G401.6 (cell line): ENCODE measurements at regions not wholly inside any gene's neighbourhood (a gene's known extent, or its start where the extent isn't known, plus 50 kb on each side); places are given as distances from the start of the nearest gene placed in this dataset.
"Not testable (repeated sequence)": the region's sequence is repeated elsewhere in the genome, so short reads cannot be mapped to it uniquely, and the experiment has no call there.

ENCODE experiments used
- FAIRE-seq: peaks from 2 replicates; lab custom pipeline; 2012; peaks lifted over from hg19 to GRCh38; lab: Jason Lieb, UNC

DNA sequence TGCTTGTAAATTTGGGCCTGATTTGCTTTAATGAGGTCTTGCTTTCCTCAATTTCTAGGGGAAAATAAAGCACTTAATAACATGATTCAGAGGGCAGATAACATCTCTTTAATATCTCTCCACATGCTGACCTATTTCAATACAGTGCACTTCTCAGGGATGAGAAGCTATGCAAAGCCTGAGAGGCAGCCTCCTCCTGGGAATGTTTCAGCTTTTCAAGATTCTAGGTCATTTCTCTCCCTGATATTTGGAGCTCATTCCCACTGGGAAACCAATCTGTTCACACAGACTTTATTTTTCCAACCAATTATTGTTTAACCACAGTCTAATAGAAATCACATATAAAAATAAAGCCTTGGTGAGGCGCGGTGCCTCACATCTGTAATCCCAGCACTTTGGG lies 67.0 kb upstream of the LSAMP start:
- no peak for FAIRE-seq

DNA sequence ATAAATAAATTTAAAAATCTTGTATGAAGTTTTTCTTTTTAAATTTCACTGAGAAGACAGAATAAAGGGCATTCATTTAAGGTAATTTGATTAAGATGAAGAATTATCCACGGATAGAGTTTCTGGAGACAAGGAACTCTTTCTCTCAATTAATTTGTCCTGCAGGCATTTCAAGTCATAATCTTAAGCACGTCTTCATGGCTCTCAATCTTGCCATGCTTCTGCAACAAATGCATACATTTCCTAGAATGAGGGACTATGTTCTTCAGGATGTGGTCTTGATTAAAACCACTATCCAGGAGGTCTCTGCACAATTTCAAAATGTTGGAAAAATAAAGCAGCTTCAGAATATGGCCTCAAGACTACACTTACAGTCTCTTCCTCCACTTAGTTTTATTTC lies 67.6 kb upstream of the LSAMP start:
- no peak for FAIRE-seq

DNA sequence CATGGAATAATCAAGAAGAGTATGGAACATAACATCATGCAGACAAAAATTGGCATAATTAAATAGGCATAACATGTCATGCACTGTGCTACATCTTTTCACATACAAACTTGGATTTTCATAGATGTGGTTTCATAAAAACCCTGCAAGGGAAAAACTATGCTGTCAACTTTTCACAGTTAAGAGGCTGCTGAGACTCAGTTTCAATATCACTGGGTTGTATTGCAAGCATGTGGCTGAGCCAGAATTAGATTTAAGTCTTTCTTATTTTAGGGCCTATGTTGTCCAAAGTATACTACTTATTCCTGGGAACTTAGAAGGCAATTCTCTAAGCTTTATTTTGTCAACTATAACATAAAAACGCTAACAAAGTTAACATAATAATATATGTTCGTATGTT lies 70.7 kb upstream of the LSAMP start:
- FAIRE-seq: no peak

DNA sequence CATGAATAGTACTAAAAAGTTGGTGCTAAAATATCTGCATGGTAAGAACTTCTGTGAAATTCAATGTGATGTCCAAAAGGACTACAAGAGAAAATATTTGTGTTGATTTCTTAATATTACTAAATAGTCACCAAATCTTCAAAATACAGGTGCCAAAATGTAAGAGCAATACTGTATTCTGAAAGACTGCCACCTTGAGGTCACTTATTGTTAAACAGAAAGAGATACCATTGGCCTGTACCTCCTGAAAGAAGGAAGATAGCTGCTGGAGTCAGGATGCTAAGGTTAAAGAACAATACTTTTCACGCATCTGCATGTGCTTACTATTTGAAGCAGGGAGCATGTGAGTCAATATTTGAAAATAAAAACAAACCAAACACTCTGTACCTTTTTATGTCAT lies 72.0 kb upstream of the LSAMP start:
- peak; percentile 93 for FAIRE-seq

DNA sequence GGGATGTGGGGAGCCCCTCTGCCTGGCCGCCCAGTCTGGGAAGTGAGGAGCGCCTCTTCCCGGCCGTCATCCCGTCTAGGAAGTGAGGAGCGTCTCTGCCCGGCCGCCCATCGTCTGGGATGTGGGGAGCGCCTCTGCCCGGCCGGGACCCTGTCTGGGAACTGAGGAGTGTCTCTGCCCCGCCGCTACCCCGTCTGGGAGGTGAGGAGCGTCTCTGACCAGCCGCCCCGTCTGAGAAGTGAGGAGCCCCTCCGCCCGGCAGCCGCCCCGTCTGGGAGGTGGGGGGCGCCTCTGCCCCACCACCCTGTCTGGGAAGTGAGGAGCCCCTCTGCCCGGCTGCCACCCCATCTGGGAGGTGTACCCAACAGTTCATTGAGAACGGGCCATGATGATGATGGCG lies 73.8 kb upstream of the LSAMP start:
- FAIRE-seq: not testable (repeated sequence)

DNA sequence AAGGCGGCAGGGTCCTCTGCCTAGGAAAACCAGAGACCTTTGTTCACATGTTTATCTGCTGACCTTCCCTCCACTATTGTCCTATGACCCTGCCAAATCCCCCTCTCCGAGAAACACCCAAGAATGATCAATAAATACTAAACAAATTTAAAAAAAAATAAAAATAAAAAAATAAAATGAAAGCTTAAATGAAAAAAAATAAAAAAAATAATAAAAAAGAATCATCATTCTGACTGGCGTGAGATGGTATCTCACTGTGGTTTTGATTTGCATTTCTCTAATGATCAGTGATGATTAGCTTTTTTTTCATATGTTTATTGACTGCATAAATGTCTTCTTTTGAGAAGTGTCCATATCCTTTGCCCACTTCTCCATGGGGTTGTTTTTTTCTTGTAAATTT lies 74.5 kb upstream of the LSAMP start:
- not testable (repeated sequence) for FAIRE-seq

DNA sequence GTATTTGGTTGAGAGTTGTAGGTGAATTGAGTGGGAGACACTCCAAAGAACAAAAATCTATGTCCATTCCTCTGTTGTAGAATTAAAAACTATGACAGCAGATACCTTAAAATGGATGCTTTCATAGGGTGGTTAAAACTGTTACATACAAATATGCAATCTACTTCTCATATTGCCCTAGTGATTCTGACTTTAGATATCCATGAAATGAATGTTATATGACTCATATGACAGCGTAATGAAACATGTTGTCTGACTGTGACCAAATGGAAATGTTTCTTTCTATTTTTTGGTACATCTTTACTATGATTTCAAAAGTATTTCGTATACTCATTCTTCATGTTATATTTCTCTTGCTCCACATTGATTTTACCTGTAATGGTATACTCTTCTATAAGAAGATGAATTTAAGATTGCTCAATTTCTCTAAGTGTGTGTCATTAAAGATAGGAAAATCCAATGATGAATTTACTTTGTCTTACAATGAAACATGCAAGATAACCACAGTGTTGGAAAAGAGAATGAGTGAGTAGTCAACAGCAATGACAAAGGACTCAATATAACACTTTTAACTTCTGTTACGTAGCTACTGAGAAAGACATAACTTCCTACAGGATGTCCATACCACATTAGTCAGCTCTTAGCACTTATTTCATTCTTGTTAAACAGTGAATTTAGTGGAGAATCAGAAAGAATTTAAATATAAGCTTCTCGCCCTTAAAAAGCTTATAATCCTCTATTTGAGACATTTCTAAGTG lies 79.3 kb upstream of the LSAMP start:
- no peak for FAIRE-seq

DNA sequence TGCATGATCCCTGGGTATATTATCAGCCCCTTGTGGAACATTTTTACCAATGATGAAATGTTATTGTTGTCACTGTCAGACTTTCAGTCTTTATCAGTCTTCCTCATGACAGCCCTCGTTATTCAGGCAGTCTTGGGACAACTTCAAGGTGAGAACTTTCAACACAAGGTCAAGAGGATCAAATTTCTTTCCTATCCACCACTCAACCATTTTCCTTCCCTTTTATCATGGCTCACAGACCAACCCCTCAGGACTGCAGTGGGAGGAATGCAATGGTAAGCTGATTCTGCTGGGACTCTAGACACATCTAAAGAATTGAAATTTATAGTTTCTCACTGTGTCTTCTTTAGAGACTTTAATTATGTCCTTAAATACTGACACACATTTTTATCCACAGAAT lies 107.0 kb upstream of the LSAMP start:
- no peak for FAIRE-seq

DNA sequence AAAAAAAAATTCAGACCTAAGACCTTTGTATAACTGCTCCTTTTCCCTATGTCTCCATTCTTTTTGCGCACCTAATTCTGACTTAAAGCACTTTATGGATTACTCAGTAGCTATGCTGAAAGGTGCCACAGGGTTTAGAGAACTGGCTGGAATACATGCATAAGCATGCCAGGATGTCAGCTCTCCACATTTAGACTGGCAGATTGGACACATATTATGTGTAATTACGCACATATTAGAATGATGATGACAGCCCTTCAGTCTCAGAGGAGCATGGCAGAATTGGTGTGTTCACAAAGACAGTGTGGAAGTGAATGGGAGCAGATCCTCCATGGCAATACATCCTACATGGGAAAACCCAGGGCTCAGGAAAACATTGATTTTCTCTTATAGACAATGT lies 108.1 kb upstream of the LSAMP start:
- no peak for FAIRE-seq

DNA sequence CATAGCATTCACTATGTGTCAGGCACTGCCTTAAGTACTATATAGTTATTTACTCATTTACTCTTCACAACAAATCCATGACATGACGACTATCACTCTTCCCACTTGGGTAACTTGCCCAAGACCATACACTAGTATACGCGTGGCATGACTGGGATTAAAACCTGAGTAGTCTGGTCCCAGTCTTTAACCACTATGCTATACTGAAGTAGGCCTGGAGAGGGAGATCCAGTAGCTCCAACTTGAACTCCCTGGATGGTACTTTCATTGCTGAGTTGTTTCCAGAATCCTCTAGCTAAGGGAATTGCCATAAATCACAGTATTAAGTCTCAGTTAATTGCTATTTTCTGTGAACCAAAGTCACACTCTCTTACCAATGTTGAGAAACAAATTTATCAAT lies 116.2 kb upstream of the LSAMP start:
- FAIRE-seq: no peak

DNA sequence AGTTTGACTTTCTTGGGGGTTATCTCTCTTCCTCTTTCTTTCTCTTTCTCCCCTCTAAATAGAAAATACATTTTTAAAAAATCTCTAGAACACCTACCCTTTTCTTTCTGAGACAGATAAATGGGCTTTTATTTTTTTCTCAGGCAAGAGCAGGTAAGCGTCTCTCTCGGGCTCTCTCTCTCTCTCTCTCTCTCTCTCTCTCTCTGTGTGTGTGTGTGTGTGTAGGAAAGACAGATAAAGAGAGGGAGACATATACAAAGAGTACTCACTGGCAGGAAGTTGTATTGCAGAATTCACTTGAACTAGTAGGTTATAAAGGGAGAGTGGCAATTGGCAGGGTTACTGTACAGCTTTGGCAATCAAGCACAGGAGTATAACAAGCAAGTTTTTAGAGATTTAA lies 118.1 kb upstream of the LSAMP start:
- no peak for FAIRE-seq

DNA sequence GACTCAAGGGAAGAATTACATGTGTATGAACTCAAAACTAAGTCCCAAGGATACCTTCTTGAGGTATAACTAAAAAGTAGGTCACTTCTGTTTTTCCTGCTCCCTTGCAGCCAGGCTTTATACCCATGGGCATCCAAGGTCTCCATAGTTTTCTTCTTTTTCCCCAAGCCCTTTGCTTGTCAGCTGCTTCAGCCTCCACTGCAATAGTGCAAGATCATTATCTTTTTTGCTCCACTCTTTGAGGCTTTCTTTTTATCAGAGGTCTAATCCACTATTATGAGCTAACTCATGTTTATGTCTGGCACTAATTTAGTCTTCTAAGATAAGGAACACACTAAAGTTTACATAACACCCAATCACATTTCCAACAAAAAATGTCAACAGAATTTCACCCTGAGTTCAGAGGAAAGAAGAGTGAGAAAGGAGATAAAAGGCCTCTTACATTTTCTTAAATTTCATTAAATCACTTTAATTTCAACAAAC lies 121.2 kb upstream of the LSAMP start:
- FAIRE-seq: no peak

DNA sequence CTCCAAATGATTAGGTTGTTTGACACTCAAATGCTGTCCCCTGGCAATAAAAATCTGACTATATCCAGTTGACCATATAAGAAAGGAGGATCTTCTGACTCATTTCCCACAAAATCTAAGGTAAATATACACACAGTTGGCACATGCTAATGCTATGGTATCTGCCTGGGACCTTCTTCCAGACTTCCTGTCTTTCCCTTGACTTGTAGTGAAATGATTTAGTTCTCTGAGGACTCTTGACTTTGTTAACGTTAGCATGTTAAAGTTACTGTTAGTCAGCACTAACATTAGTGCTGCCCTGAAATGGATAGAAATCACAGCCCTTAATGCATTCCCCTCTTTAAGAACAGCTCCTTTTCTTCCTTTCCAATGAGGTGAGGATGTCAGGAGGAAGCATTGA lies 124.3 kb upstream of the LSAMP start:
- no peak for FAIRE-seq

DNA sequence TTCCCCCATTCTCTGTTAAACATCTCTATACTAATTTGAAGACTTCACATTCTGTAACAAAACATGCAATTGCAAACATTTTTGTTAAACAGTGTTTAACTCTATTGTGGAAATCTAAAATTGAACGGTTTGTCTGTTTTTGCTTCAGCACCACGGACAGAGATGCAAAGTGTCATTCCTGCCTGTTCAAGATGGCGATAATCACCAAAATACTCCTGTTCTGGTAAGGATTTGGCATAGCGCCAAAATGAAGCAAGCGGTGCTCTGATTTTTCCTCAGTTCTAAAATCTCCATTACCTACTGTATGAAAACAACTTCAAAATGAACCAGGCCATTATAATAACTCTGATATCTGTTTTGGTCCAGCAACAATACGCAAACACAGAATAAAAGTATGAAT lies 129.7 kb upstream of the TUSC7 start:
- FAIRE-seq: peak; percentile 49

DNA sequence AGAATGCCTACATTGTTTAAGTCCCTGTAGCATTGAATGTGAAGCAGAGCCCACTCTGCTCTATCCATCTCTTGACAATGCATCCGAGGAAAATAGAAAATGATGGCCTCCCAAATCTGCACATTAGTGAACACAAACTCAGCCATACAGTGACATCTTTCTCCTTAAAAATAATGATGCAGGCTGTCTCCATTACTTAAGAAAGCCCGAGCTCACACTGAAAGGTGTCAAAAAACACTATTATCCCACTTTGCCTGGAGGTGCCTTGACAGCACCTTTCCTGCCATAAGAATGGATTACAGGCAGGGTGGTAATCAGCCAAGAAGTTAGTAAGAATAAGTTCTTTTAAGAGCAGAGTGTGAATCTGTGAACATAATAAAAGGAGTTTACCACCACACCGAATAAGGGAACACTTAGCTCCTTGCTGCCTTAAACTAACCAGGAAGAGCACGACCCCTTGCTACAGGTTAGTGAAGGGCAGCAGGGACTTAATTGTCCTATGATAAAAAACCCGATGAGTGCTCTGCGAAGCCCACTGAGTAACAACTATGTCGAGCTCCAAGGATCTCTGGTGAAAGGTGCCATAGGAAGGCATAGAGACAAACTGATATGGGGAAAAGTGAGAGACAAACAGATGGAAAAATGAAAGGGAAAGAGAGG lies 123.2 kb upstream of the TUSC7 start:
- no peak for FAIRE-seq

DNA sequence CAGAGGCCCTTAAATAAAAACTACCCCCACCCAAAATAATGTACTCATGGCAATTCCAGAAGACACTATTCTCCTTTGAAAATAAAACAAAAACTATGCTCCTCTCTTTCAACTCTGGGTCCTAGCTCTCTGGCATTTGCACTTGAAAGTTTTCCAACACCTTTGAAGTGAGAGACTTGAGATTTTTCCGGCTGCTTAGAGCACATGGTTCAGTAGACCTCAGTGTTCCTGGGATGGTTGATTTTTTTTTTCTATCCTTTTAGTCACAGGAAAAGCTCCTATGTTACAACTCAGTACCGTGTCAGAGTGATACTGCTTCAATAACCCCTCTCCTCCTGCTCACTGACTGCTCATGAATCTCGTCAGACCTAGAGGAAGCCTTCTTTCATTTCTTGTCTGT lies 118.3 kb upstream of the TUSC7 start:
- no peak for FAIRE-seq

DNA sequence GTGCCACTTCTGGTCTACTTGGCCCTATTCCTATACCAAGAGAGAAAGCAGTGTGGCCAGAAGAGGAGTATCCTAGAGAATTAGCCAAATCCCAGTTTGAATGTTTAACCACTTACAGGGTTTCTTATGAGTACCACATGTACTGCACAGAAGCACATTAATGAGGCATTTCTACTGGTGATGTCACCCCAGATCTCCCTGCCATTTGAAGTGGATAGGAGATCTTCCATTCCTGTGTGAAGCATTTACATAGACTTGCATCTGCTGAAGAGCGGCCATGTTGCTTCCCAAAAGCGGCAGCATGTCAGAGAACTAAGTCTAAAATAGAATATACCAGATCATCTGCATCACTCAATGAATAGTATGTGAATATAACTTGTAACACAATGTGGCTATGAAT lies 108.4 kb upstream of the TUSC7 start:
- no peak for FAIRE-seq

DNA sequence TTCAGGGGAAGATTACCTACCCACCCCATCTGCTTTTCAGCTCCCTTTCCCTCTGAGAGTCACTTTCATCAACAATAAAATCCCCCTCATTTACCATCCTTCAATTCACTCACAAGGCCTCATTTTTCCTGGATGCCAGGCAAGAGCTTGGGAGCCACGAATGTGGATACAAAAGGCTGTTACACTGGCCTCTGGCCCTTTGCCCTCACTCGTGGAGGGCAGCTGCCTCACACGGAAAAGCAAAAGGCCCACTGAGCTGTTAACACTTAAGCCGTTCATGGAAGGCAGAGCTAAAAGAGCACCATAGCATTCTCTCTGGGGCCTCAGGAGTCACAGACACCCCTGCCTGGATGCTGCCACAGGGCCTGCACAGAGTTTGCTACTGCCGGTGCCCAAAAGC lies 102.4 kb upstream of the TUSC7 start:
- no peak for FAIRE-seq

DNA sequence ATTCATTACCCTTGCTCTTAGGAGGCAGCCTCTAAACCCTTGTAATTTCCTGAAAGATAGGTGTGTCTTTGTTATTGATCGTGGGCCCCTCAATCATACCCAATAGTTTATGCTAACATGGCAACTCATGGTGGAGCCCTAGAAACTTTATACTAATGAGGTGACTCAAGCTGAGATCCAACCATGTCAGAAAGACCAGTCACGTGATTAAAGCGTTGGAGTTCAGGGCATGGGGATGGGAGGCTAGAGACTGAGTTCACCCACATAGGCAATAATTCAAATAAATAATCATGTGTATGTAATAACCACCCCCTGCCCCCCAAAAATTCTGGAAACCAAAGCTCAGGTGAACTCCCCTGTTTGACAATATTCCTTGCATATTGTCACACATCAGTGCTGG lies 99.5 kb upstream of the TUSC7 start:
- FAIRE-seq: no peak

DNA sequence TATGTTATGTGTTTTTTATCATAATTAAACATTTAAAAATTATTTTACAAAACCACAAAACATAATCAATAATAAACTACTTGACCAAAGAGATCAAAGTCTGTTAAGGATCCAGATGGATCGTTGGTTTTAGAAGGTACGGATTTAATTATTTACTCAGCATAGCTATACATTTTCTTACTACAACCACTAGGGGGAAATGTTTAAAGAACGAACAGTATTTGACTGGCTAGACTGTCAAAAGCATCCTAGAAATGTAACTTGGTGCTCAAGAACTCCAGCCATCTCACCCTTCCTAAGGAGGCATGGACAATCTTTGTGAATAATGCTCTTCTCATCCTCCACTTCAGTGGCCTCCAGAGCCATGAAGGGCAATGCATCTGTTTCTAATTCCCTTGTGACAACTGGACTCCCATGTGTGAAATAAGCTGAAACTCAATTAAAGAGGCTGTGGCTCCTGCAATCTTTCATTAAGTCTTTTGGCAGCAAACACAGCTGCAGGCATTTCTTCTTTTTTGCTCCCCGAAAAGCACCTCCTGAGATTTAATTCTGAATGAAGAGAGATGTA lies 94.7 kb upstream of the TUSC7 start:
- peak; percentile 95 for FAIRE-seq

DNA sequence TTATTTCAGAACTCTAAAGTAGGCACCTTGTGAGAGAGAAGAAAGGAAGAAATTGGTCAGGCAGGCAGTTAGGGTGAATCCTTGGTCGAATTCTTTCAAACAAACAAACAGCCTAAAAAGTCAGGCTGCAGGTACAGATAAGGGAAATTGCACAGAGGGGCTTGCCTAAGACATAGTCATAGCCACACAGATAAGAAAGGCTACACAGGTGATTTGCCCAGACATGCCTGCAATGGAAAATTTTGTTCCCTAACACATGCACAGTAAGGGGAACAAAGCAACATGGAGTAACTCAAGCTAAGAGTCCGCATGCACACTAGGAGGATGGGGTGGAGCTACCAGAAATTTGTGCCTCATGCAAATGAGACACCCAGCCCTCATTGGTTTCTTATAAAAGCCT lies 91.4 kb upstream of the TUSC7 start:
- FAIRE-seq: no peak

DNA sequence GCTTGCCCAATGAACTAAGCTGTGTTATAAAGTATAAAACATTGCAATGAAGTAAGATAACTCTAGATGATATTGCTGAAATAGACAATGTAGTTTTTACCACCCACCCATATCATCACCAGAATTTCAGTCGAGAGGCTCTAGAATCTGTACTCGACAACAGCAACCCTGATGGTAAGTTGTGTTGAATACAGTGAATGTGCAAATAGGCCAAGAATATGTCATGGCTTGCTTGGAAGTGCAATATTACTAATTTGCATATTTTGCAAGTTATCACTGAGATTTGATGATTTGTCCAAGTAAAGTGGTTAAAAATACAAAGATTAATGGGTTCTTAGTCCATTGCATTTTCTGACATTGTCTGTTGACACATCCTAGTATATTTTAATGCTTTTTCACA lies 90.6 kb upstream of the TUSC7 start:
- FAIRE-seq: no peak

DNA sequence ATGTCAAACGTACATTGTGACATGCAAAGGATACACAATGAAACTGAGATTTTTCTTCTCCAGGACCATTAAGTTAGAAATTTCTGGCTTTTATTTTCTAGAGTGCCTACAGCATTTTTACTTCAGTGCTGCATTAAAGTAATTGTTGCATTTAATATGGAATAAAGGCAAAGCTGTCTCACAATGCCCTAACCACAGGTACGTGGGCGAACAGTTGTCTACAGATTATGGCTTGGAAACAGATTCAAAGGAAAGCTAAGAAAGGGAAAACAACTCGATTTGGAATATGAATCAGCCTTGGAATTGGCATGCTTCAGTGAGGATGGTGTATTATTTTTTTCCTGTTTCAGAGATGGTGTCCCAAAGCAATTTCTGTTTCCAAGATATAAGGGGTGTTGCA lies 79.1 kb upstream of the TUSC7 start:
- FAIRE-seq: no peak

DNA sequence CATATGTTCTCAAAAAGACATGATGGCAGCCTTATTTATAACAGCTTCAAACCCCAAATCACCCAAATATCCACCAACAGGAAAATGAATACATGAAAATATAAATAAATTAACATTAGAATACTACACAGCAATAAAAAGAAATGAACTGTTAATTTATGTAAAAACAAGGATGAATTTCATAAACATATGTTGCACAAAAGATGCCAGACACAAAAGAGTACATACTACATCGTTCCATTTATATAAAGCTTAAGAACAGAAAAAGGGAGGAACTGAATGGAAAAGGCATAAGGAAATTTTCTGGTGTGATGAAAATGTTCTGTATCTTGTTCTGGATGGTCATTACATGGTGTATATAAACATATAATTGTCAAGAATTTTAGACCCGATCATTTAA lies 69.9 kb upstream of the TUSC7 start:
- FAIRE-seq: no peak
